Ishikawa (cell line): ENCODE measurements at regions not wholly inside any gene's neighbourhood (a gene's known extent, or its start where the extent isn't known, plus 50 kb on each side); places are given as distances from the start of the nearest gene placed in this dataset.
A peak's percentile ranks its signal among the peaks of the same experiment; 100 is the strongest.

Experiments
- CEBPB ChIP-seq: IDR thresholded peaks from 2 replicates; pipeline ENCODE4 v1.6.1; 2012
- EP300 ChIP-seq: IDR thresholded peaks from 2 replicates; pipeline ENCODE4 v1.6.1; 2012; ENCODE audit warnings: borderline replicate concordance
- NFIC ChIP-seq: IDR thresholded peaks from 2 replicates; pipeline ENCODE4 v1.6.1; 2012
- RAD21 ChIP-seq: IDR thresholded peaks from 2 replicates; pipeline ENCODE4 v1.6.1; 2012; ENCODE audit warnings: low read depth
- TAF1 ChIP-seq: IDR thresholded peaks from 2 replicates; pipeline ENCODE4 v1.6.1; 2012; ENCODE audit warnings: low read depth, mild to moderate bottlenecking
- TCF12 ChIP-seq: IDR thresholded peaks from 2 replicates; pipeline ENCODE4 v1.6.1; 2012; ENCODE audit warnings: low read depth
- YY1 ChIP-seq: IDR thresholded peaks from 2 replicates; pipeline ENCODE4 v1.6.1; 2012; ENCODE audit warnings: low read depth
- ZBTB7A ChIP-seq: IDR thresholded peaks from 2 replicates; pipeline ENCODE4 v1.6.1; 2012; ENCODE audit warnings: low read depth
- TF ChIP-seq, protein P1 (sequence below): IDR thresholded peaks from 2 replicates; pipeline ENCODE4 v1.6.1; 2012; ENCODE audit warnings: low read depth, mild to moderate bottlenecking
- TF ChIP-seq, protein P2 (sequence below): IDR thresholded peaks from 2 replicates; pipeline ENCODE4 v1.6.1; 2012
- TF ChIP-seq, protein P3 (sequence below): IDR thresholded peaks from 2 replicates; pipeline ENCODE4 v1.6.1; 2012

DNA sequence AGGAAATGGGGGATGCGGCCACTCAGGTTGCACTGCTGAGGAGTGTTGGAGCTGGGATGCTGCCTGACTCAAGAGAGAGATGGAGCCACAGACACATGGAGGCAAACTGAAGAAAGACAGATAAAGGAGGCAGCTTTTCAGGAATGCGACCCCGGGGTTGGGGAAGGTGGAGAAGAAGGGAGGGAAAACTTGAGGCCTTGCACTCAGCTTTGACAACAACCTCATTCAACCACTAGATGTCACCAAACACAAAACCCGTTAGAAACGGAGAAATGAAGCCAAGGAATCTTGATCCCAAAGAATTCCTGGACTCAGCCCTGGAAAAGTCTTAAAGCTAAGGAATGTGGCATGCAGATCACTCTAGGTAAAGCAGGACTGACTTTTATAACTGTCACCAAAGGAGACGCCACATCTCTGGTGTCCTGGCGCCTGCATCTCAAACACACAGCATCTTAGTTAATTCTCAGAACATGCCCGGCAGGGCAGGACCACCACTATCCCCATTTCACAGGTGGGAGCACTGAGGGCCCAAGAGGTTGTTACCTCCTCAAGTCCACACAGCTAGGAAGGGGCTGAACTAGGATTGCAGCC, 59.6 kb upstream of the LMCD1 start:
- TF ChIP-seq CEBPB (no peak), EP300 (no peak), YY1 (no peak), RAD21 (peak; percentile 84), TAF1 (no peak), NFIC (no peak), TCF12 (no peak), ZBTB7A (no peak)
- TF ChIP-seq, protein P1, sequence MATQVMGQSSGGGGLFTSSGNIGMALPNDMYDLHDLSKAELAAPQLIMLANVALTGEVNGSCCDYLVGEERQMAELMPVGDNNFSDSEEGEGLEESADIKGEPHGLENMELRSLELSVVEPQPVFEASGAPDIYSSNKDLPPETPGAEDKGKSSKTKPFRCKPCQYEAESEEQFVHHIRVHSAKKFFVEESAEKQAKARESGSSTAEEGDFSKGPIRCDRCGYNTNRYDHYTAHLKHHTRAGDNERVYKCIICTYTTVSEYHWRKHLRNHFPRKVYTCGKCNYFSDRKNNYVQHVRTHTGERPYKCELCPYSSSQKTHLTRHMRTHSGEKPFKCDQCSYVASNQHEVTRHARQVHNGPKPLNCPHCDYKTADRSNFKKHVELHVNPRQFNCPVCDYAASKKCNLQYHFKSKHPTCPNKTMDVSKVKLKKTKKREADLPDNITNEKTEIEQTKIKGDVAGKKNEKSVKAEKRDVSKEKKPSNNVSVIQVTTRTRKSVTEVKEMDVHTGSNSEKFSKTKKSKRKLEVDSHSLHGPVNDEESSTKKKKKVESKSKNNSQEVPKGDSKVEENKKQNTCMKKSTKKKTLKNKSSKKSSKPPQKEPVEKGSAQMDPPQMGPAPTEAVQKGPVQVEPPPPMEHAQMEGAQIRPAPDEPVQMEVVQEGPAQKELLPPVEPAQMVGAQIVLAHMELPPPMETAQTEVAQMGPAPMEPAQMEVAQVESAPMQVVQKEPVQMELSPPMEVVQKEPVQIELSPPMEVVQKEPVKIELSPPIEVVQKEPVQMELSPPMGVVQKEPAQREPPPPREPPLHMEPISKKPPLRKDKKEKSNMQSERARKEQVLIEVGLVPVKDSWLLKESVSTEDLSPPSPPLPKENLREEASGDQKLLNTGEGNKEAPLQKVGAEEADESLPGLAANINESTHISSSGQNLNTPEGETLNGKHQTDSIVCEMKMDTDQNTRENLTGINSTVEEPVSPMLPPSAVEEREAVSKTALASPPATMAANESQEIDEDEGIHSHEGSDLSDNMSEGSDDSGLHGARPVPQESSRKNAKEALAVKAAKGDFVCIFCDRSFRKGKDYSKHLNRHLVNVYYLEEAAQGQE: no peak
- TF ChIP-seq, protein P2, sequence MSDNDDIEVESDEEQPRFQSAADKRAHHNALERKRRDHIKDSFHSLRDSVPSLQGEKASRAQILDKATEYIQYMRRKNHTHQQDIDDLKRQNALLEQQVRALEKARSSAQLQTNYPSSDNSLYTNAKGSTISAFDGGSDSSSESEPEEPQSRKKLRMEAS: no peak
- TF ChIP-seq, protein P3, sequence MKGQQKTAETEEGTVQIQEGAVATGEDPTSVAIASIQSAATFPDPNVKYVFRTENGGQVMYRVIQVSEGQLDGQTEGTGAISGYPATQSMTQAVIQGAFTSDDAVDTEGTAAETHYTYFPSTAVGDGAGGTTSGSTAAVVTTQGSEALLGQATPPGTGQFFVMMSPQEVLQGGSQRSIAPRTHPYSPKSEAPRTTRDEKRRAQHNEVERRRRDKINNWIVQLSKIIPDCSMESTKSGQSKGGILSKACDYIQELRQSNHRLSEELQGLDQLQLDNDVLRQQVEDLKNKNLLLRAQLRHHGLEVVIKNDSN: no peak
